Vagina (tissue), 2 donors: ENCODE measurements at regions not wholly inside any gene's neighbourhood (a gene's known extent, or its start where the extent isn't known, plus 50 kb on each side); places are given as distances from the start of the nearest gene placed in this dataset.

ENCODE experiments used
- POLR2A ChIP-seq, 2 donors: fragments of 450-650 bp; IDR thresholded peaks; one replicate each; pipeline ENCODE4 v1.6.1; 2017; ENCODE audit warnings: antibody characterized with exemption in 2 of 2, mild to moderate bottlenecking in 2 of 2, moderate library complexity in 2 of 2
- POLR2AphosphoS5 ChIP-seq, 2 donors: sonication (generic); formaldehyde crosslinking; IDR thresholded peaks; one replicate each; pipeline ENCODE4 v1.9.0; 2017; ENCODE audit warnings: antibody characterized with exemption in 2 of 2, mild to moderate bottlenecking in 2 of 2, low read depth in 1 of 2; ENCODE audit not compliant: insufficient read depth in 1 of 2
- TF ChIP-seq, protein P1 (sequence below), 3 experiments: fragments of 450-650 bp in 2 of 3; fragments of 200-600 bp in 1 of 3; sonication (generic) in 1 of 3; IDR thresholded peaks; one replicate each; pipeline ENCODE4 v1.5.1; 2017 to 2019; ENCODE audit warnings: antibody characterized with exemption in 3 of 3, mild to moderate bottlenecking in 2 of 3, moderate library complexity in 2 of 3

- TF ChIP-seq, protein P1, sequence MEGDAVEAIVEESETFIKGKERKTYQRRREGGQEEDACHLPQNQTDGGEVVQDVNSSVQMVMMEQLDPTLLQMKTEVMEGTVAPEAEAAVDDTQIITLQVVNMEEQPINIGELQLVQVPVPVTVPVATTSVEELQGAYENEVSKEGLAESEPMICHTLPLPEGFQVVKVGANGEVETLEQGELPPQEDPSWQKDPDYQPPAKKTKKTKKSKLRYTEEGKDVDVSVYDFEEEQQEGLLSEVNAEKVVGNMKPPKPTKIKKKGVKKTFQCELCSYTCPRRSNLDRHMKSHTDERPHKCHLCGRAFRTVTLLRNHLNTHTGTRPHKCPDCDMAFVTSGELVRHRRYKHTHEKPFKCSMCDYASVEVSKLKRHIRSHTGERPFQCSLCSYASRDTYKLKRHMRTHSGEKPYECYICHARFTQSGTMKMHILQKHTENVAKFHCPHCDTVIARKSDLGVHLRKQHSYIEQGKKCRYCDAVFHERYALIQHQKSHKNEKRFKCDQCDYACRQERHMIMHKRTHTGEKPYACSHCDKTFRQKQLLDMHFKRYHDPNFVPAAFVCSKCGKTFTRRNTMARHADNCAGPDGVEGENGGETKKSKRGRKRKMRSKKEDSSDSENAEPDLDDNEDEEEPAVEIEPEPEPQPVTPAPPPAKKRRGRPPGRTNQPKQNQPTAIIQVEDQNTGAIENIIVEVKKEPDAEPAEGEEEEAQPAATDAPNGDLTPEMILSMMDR (IDR thresholded peaks at IDR 0.05) = no peak
- TF ChIP-seq POLR2AphosphoS5 (IDR thresholded peaks at IDR 0.05; ENCODE audit: insufficient read depth in 1 of 2, low read depth in 1 of 2) = no peak
- TF ChIP-seq POLR2A (IDR thresholded peaks at IDR 0.05) = no peak
Measured at GRCh38 chr12:126474703-126475102, 1409.5 kb downstream of the AACS start.
